Smooth muscle cell (in vitro differentiated cells): ENCODE measurements at regions not wholly inside any gene's neighbourhood (a gene's known extent, or its start where the extent isn't known, plus 50 kb on each side); places are given as distances from the start of the nearest gene placed in this dataset.
"Not testable (repeated sequence)": the region's sequence is repeated elsewhere in the genome, so short reads cannot be mapped to it uniquely, and the experiment has no call there.

Experiments
- DNase-seq: peaks from one replicate; lab custom pipeline; 2025; ENCODE audit not compliant: unreplicated experiment; lab: John Stamatoyannopoulos, UW
- H2AFZ ChIP-seq: fragments of 200-600 bp; sonication (generic); 2 replicates; pipeline ENCODE4 v1.6.0; 2016; ENCODE audit warnings: antibody characterized with exemption, low read depth, mild to moderate bottlenecking
- H3F3A ChIP-seq: fragments of 200-600 bp; sonication (generic); 2 replicates; pipeline ENCODE4 v1.6.0; 2017; ENCODE audit warnings: antibody characterized with exemption, low read depth
- H3K27ac ChIP-seq: fragments of 200-600 bp; sonication (generic); 2 replicates; pipeline ENCODE4 v1.5.1; 2016; ENCODE audit warnings: low read depth, mild to moderate bottlenecking
- H3K27me3 ChIP-seq: fragments of 200-600 bp; sonication (generic); 2 replicates; pipeline ENCODE4 v1.6.1; 2016; ENCODE audit warnings: low read depth, mild to moderate bottlenecking
- H3K36me3 ChIP-seq: fragments of 200-600 bp; sonication (generic); 2 replicates; pipeline ENCODE4 v1.5.1; 2016; ENCODE audit warnings: low read depth
- H3K4me1 ChIP-seq: fragments of 200-600 bp; sonication (generic); 2 replicates; pipeline ENCODE4 v1.5.1; 2016; ENCODE audit warnings: low read depth
- H3K4me2 ChIP-seq: fragments of 200-600 bp; sonication (generic); 2 replicates; pipeline ENCODE4 v1.6.0; 2016; ENCODE audit warnings: mild to moderate bottlenecking
- H3K4me3 ChIP-seq: fragments of 200-600 bp; sonication (generic); 2 replicates; pipeline ENCODE4 v1.5.1; 2016; ENCODE audit warnings: mild to moderate bottlenecking
- H3K79me2 ChIP-seq: fragments of 200-600 bp; sonication (generic); 2 replicates; pipeline ENCODE4 v1.6.0; 2016; ENCODE audit warnings: low read depth, mild to moderate bottlenecking
- H3K9ac ChIP-seq: fragments of 200-600 bp; sonication (generic); 2 replicates; pipeline ENCODE4 v1.6.0; 2016; ENCODE audit warnings: low read depth
- H3K9me3 ChIP-seq: fragments of 200-600 bp; sonication (generic); replicated peaks from 2 replicates; pipeline ENCODE4 v1.5.1; 2016; ENCODE audit warnings: low read depth
- H4K20me1 ChIP-seq: fragments of 200-600 bp; sonication (generic); 2 replicates; pipeline ENCODE4 v1.6.0; 2016; ENCODE audit warnings: low read depth
- CTCF ChIP-seq: fragments of 200-600 bp; sonication (generic); IDR thresholded peaks from 2 replicates; pipeline ENCODE4 v1.5.1; 2017; ENCODE audit warnings: borderline replicate concordance, mild to moderate bottlenecking, antibody characterized with exemption; ENCODE audit not compliant: insufficient read depth, poor library complexity, severe bottlenecking
- whole genome bisulfite sequencing: methylation state at CpG from one replicate; pipeline ENCODE4 v1.1.7; 2016; ENCODE audit warnings: low lambda C conversion rate; 5-methylcytosine and 5-hydroxymethylcytosine counted together

- Histone ChIP-seq H2AFZ (no peak overlapping the region), H4K20me1 (peaks cover 94% of the 10 kb centered on the region), H3K4me3 (no peak overlapping the region), H3K9me3 (no peaks in the 10 kb centered on the region), H3K9ac (no peak overlapping the region), H3K27ac (no peak overlapping the region), H3F3A (no peaks in the 10 kb centered on the region), H3K36me3 (no peaks in the 10 kb centered on the region), H3K79me2 (peaks cover 59% of the 10 kb centered on the region), H3K27me3 (no peaks in the 10 kb centered on the region), H3K4me1 (no peaks in the 10 kb centered on the region), H3K4me2 (no peak overlapping the region)
- TF ChIP-seq CTCF: no peak
- 80% methylated on average over 15 of the region's 19 CpGs for WGBS
- DNase-seq: no peak
Measured at GRCh38 chr17:72569148-72569946, 448.5 kb downstream of the SOX9 start.

GRCh38 chr17:72571813-72572396 lies 451.1 kb downstream of the SOX9 start:
- Histone ChIP-seq H2AFZ (no peak overlapping the region), H3K4me3 (no peak overlapping the region), H3K9me3 (no peaks in the 10 kb centered on the region), H3K36me3 (no peaks in the 10 kb centered on the region), H4K20me1 (peaks cover 98% of the 10 kb centered on the region), H3K27ac (no peak overlapping the region), H3F3A (no peaks in the 10 kb centered on the region), H3K27me3 (no peaks in the 10 kb centered on the region), H3K9ac (no peak overlapping the region), H3K79me2 (peaks cover 68% of the 10 kb centered on the region), H3K4me2 (no peak overlapping the region), H3K4me1 (peaks cover 18% of the 10 kb centered on the region)
- TF ChIP-seq CTCF: no peak
- DNase-seq: no peak
- WGBS: 82% methylated on average over 9 of the region's 9 CpGs

GRCh38 chr17:72572604-72573491 lies 452.0 kb downstream of the SOX9 start:
- no peaks in the 10 kb centered on the region for H3K27me3 ChIP-seq
- peaks cover 98% of the 10 kb centered on the region for H4K20me1 ChIP-seq
- DNase-seq: no peak

GRCh38 chr17:72573492-72573801 lies 452.6 kb downstream of the SOX9 start:
- peaks cover 20% of the 10 kb centered on the region for H3K4me1 ChIP-seq
- H3K27me3 ChIP-seq, H3F3A ChIP-seq, H2AFZ ChIP-seq, H3K9me3 ChIP-seq, DNase-seq, H3K27ac ChIP-seq, H3K4me2 ChIP-seq, H3K36me3 ChIP-seq, H3K9ac ChIP-seq, H3K4me3 ChIP-seq: not testable (repeated sequence)
- H3K79me2 ChIP-seq: peaks cover 72% of the 10 kb centered on the region
- whole genome bisulfite sequencing: 86% methylated on average over 5 of the region's 5 CpGs
- peaks cover 98% of the 10 kb centered on the region for H4K20me1 ChIP-seq

More at GRCh38 chr17:72572604-72573491, 452.0 kb downstream of the SOX9 start:
- H3K4me3 ChIP-seq: no peak overlapping the region
- H3K4me1 ChIP-seq: peaks cover 20% of the 10 kb centered on the region
- peaks cover 74% of the 10 kb centered on the region for H3K79me2 ChIP-seq
- no peak overlapping the region for H3K27ac ChIP-seq
- no peak overlapping the region for H2AFZ ChIP-seq
- H3K4me2 ChIP-seq: no peak overlapping the region
- TF ChIP-seq CTCF: no peak
- H3K9ac ChIP-seq: no peak overlapping the region
- 76% methylated on average over 12 of the region's 12 CpGs for WGBS
- H3K9me3 ChIP-seq: no peaks in the 10 kb centered on the region
- H3K36me3 ChIP-seq: no peaks in the 10 kb centered on the region
- no peaks in the 10 kb centered on the region for H3F3A ChIP-seq
